ENCODE measurements at regions not wholly inside any gene's neighbourhood (a gene's known extent, or its start where the extent isn't known, plus 50 kb on each side); places are given as distances from the start of the nearest gene placed in this dataset.

DNA sequence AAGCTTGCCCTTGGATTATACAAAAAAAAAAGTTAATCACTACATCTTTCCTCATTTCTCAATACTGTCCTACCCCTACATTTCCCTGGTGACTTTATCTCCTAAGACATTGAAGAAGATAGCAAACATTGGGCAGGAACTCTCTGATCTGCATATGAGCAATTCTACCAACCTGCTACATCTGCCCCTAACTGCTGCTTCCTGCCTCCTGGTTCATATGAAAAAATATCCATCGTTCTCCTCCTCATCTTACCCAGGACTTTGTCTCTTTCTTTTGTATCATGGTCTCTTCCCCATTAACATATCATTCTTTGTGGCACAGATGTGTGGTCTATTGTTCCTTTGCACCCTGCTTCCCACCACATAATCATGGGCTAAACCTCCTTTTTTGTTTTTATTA lies 139.7 kb upstream of the PCGF5 start:
- in situ Hi-C loops (cut with MboI; ENCODE audit: low sequenced_read_pairs, unreplicated experiment), result no loop called here
- no peak for DNase-seq (ENCODE audit: low spot score)
- TF ChIP-seq, protein P1, sequence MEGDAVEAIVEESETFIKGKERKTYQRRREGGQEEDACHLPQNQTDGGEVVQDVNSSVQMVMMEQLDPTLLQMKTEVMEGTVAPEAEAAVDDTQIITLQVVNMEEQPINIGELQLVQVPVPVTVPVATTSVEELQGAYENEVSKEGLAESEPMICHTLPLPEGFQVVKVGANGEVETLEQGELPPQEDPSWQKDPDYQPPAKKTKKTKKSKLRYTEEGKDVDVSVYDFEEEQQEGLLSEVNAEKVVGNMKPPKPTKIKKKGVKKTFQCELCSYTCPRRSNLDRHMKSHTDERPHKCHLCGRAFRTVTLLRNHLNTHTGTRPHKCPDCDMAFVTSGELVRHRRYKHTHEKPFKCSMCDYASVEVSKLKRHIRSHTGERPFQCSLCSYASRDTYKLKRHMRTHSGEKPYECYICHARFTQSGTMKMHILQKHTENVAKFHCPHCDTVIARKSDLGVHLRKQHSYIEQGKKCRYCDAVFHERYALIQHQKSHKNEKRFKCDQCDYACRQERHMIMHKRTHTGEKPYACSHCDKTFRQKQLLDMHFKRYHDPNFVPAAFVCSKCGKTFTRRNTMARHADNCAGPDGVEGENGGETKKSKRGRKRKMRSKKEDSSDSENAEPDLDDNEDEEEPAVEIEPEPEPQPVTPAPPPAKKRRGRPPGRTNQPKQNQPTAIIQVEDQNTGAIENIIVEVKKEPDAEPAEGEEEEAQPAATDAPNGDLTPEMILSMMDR (IDR thresholded peaks at IDR 0.05; ENCODE audit: borderline replicate concordance, control extremely low read depth, extremely low read depth, insufficient read depth, missing control alignments), result no peak

GRCh38 chr10:91082447-91082846 lies 138.0 kb upstream of the PCGF5 start:
- TF ChIP-seq, protein P1 (IDR thresholded peaks at IDR 0.05; ENCODE audit: borderline replicate concordance, control extremely low read depth, extremely low read depth, insufficient read depth, missing control alignments), result no peak
- DNase-seq (ENCODE audit: low spot score), result no peak
- in situ Hi-C loops (cut with MboI; ENCODE audit: low sequenced_read_pairs, unreplicated experiment), result no loop called here

- TF ChIP-seq, protein P1 (IDR thresholded peaks at IDR 0.05; ENCODE audit: borderline replicate concordance, control extremely low read depth, extremely low read depth, insufficient read depth, missing control alignments), result peak; percentile 10
- DNase-seq (ENCODE audit: low spot score), result peak; percentile 44
- in situ Hi-C loops (cut with MboI; ENCODE audit: low sequenced_read_pairs, unreplicated experiment), result no loop called here
Measured at GRCh38 chr10:91088300-91089140, 131.9 kb upstream of the PCGF5 start.

DNA sequence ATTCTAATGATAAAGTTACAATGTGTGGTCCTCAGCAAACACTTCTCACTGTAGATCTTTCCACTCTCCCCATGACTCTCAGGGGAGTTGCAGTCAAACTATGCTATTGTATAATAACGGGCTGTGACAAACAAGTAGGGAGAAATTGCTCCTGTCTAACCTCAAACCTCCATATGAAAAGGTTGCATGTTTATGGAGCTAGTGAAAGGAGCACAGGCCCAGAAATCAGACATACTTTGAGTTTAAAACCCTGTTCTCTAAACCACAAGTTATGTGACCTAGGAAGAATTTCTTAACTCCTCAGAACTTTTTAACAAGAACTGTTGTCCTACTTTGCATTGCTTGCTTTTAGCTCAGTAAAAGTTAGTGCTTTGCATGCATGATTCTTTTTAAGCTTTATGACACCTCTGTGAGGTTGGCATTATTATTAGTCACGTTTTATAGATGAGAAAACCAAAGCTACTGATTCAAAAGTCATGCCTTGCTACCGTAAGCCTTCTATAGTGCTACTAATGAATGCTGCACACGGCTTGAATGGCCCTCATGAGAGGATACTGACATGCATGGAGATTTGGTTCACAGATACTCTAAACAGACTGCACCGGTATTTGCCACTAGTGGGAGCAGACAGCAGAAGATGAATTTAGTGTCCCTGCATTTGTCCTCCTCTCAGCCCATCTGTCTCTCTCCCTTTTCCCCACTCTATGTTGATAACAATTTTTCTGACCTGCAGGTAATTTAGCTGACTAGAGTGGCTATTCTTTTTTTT lies 129.5 kb upstream of the PCGF5 start:
- DNase-seq (ENCODE audit: low spot score), result peak; percentile 25
- in situ Hi-C loops (cut with MboI; ENCODE audit: low sequenced_read_pairs, unreplicated experiment), result no loop called here
- TF ChIP-seq, protein P1 (IDR thresholded peaks at IDR 0.05; ENCODE audit: borderline replicate concordance, control extremely low read depth, extremely low read depth, insufficient read depth, missing control alignments), result no peak

DNA sequence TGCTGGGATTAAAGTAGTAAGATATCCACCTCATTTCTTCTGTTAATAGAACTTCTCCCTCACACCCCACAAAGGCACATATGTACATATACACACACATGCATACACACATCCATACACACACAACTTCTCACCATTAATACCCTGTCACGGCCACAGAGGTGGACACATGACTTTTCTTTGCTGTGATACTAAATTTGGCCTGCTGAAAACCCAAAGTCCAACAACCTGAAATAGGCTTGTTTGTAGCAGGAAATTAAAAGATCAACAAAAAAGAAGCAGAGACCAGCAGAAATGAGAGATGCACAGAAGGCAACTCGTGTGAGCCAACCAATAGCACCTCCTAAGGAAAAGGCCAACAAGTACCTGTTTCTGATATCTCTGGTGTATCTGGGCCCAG lies 128.7 kb upstream of the PCGF5 start:
- in situ Hi-C loops (cut with MboI; ENCODE audit: low sequenced_read_pairs, unreplicated experiment), result no loop called here
- DNase-seq (ENCODE audit: low spot score), result no peak
- TF ChIP-seq, protein P1 (IDR thresholded peaks at IDR 0.05; ENCODE audit: borderline replicate concordance, control extremely low read depth, extremely low read depth, insufficient read depth, missing control alignments), result no peak

DNA sequence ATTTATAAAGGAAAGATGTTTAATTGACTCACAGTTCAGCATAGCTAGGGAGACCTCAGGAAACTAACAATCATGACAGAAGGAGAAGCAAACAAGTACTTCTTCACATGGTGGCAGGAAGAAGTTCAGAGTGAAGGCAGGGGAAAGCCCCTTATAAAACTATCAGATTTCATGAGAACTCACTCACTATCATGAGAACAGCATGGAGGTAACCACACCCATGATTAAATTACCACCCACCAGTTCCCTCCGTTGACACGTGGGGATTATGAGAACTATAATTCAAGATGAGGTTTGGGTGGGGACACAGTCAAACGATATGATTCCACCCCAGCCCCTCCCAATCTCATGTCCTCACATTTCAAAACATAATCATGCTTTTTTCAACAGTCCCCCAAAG lies 124.2 kb upstream of the PCGF5 start:
- DNase-seq (ENCODE audit: low spot score), result no peak
- TF ChIP-seq, protein P1 (IDR thresholded peaks at IDR 0.05; ENCODE audit: borderline replicate concordance, control extremely low read depth, extremely low read depth, insufficient read depth, missing control alignments), result no peak
- in situ Hi-C loops (cut with MboI; ENCODE audit: low sequenced_read_pairs, unreplicated experiment), result no loop called here
